GM12874 (cell line): ENCODE measurements at regions not wholly inside any gene's neighbourhood (a gene's known extent, or its start where the extent isn't known, plus 50 kb on each side); places are given as distances from the start of the nearest gene placed in this dataset.

Source experiments
- TF ChIP-seq, protein P1 (sequence below): IDR thresholded peaks from 2 replicates; pipeline ENCODE4 v1.5.1; 2011; ENCODE audit warnings: low read depth, mild to moderate bottlenecking, control low read depth, low read length, moderate library complexity; ENCODE audit not compliant: insufficient read depth

GRCh38 chr15:45919806-45920205, 285.0 kb downstream of the SQOR start:
- TF ChIP-seq, protein P1, sequence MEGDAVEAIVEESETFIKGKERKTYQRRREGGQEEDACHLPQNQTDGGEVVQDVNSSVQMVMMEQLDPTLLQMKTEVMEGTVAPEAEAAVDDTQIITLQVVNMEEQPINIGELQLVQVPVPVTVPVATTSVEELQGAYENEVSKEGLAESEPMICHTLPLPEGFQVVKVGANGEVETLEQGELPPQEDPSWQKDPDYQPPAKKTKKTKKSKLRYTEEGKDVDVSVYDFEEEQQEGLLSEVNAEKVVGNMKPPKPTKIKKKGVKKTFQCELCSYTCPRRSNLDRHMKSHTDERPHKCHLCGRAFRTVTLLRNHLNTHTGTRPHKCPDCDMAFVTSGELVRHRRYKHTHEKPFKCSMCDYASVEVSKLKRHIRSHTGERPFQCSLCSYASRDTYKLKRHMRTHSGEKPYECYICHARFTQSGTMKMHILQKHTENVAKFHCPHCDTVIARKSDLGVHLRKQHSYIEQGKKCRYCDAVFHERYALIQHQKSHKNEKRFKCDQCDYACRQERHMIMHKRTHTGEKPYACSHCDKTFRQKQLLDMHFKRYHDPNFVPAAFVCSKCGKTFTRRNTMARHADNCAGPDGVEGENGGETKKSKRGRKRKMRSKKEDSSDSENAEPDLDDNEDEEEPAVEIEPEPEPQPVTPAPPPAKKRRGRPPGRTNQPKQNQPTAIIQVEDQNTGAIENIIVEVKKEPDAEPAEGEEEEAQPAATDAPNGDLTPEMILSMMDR = no peak

- TF ChIP-seq, protein P1 = no peak
These were observed 286.5 kb downstream of the SQOR start for GRCh38 chr15:45921376-45921775.

GRCh38 chr15:45921978-45922377, 287.1 kb downstream of the SQOR start:
- TF ChIP-seq, protein P1 = no peak

DNA sequence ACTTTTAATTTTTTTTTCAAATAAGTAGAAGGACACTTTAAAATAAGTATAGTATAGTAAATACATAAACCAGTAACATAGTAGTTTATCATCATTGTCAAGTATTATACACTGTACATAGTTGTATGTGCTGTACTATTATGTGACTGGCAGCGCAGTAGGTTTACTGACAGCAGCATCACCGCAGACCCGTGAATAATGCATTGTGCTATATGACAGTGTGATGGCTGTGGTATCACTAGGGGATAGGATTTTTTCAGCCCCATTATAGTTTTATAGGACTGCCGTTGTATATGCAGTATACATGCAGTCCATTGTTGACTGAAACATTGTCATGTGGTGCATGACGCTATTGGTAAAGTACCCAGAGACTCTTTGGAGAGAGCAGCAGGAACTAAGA, 306.5 kb downstream of the SQOR start:
- TF ChIP-seq, protein P1 = no peak

GRCh38 chr15:45943240-45943639, 308.4 kb downstream of the SQOR start:
- TF ChIP-seq, protein P1 = no peak

- TF ChIP-seq, protein P1 = no peak
These were observed 311.3 kb downstream of the SQOR start for GRCh38 chr15:45946111-45946510.

- TF ChIP-seq, protein P1 = no peak
These were observed 313.4 kb downstream of the SQOR start for GRCh38 chr15:45948181-45948621.

GRCh38 chr15:45958924-45959323, 324.1 kb downstream of the SQOR start:
- TF ChIP-seq, protein P1 = no peak
